VCaP (cell line): ENCODE measurements at regions not wholly inside any gene's neighbourhood (a gene's known extent, or its start where the extent isn't known, plus 50 kb on each side); places are given as distances from the start of the nearest gene placed in this dataset.

Source experiments
- H3K27ac ChIP-seq: fragments of 450-650 bp; 2 replicates; pipeline ENCODE4 v1.5.1; 2017
- CTCF ChIP-seq: fragments of 450-650 bp; conservative IDR thresholded peaks from 2 replicates; pipeline ENCODE4 v1.5.1; 2017; ENCODE audit warnings: mild to moderate bottlenecking, moderate library complexity

GRCh38 chr12:92597118-92597517 is 105.7 kb upstream of the PLEKHG7 start:
- H3K27ac ChIP-seq = no peak overlapping the region
- TF ChIP-seq CTCF = no peak

DNA sequence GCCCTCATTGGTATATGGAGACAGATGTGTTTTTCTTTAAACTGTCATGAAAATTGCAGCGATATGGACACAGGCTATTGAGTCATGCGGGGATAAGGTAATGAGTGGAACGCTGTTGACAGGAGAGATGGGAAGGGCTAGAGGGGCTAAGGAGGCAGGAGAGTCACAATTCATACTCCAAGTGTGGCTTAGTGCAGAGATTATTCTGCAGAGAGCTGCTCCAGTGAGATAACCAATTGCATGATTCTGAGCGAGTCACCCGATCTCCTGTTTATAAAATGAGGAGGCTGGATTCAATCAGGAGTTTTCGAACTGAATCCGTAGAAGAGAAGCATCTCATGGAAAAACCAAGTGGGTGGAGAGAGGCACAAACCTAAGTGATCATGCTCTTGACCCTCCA is 106.4 kb upstream of the PLEKHG7 start:
- H3K27ac ChIP-seq = no peak overlapping the region
- TF ChIP-seq CTCF = no peak

GRCh38 chr12:92595663-92596062 is 107.1 kb upstream of the PLEKHG7 start:
- H3K27ac ChIP-seq = no peak overlapping the region
- TF ChIP-seq CTCF = no peak

- no peak overlapping the region for H3K27ac ChIP-seq
- TF ChIP-seq CTCF = no peak
Observed at GRCh38 chr12:92593734-92594402, 108.9 kb upstream of the PLEKHG7 start.

DNA sequence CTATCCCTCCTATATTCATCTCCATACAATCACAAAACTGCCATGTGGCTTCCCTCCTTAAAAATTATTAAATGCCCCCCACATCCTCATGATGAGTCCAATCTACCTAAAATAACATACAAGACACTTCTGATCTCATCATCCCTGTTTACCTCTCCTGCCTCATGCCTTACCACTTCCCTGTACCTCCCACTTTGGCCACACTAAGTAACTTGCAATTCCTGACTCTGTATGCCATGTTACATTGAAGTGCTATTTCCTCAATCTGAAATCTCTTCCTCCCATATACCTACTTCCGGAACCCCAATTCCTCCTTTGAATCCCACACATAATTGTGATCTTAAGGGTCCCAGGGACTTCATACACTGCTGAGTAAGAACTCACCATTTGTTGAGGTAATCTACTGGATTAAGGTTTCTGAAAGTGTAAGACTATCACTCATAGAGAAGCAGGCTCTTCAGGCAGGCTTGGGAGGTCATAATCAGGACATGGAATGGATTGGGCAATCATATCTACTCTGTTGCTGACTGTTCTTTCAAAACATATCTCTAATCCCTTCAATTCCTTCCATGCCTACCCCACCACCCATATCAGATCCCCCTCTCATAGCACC is 117.6 kb upstream of the PLEKHG7 start:
- TF ChIP-seq CTCF = no peak

GRCh38 chr12:92583910-92584309 is 118.9 kb upstream of the PLEKHG7 start:
- H3K27ac ChIP-seq = no peak overlapping the region
- TF ChIP-seq CTCF = no peak

More for the DNA sequence above, 117.6 kb upstream of the PLEKHG7 start:
- no peak overlapping the region for H3K27ac ChIP-seq

DNA sequence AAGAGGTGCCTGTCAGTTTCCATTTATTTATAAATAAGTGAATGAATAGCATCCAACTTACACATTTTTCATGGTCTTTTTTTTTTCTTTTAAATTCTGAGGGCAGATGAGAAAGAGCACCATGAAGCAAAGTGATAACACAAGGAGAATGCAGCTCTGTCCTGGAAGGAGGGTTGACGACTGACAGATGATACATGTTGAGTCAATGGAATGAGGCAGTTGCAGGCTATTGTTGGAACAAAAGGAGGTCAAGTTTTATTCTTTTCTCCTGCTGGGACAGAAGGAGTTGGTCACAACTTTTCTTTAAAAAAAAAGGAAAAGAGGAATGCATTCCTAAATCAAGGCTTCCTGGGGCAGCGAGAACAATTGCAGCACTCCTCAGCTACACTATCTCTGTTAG is 119.9 kb upstream of the PLEKHG7 start:
- no peak for TF ChIP-seq CTCF
- no peak overlapping the region for H3K27ac ChIP-seq
